Upper lobe of left lung (tissue), 6 donors: ENCODE measurements at regions not wholly inside any gene's neighbourhood (a gene's known extent, or its start where the extent isn't known, plus 50 kb on each side); places are given as distances from the start of the nearest gene placed in this dataset.

Experiments used
- ATAC-seq, 2 donors: fragments of 200-7000 bp; cut with Tn5 transposase; one replicate each; pipeline ENCODE4 v1.9.1; 2022; ENCODE audit warnings: mild to moderate bottlenecking in 2 of 2, moderate library complexity in 2 of 2; ENCODE audit not compliant: low FRiP score in 2 of 2
- DNase-seq, 2 donors: peaks; one replicate each; pipeline ENCODE4 v3.0.0-alpha.2; 2019 to 2020
- H3K27ac ChIP-seq, 4 donors: fragments of 200-600 bp; sonication (generic); one replicate each; pipeline ENCODE4 v1.5.1; 2016 to 2019
- H3K27me3 ChIP-seq, 4 donors: fragments of 200-600 bp; sonication (generic); one replicate each; pipeline ENCODE4 v1.5.1; 2017 to 2019
- H3K36me3 ChIP-seq, 4 donors: fragments of 200-600 bp; sonication (generic); one replicate each; pipeline ENCODE4 v1.5.1; 2016 to 2019
- H3K4me1 ChIP-seq, 4 donors: fragments of 200-600 bp; sonication (generic); one replicate each; pipeline ENCODE4 v1.5.1; 2018 to 2019
- H3K4me3 ChIP-seq, 4 donors: fragments of 200-600 bp; sonication (generic); one replicate each; pipeline ENCODE4 v1.5.1; 2017 to 2019; ENCODE audit warnings: mild to moderate bottlenecking in 2 of 4, moderate library complexity in 1 of 4
- H3K9me3 ChIP-seq, 4 donors: fragments of 200-600 bp; sonication (generic); one replicate each; pipeline ENCODE4 v1.5.1; 2018 to 2019
- CTCF ChIP-seq, 6 experiments: fragments of 450-650 bp in 4 of 6; fragments of 200-600 bp in 2 of 6; sonication (generic) in 2 of 6; IDR thresholded peaks; one replicate each; pipeline ENCODE4 v1.5.1; 2016 to 2019; ENCODE audit warnings: antibody characterized with exemption in 6 of 6
- EP300 ChIP-seq, 4 donors: sonication (generic); formaldehyde crosslinking; IDR thresholded peaks; one replicate each; pipeline ENCODE4 v1.5.1; 2017; ENCODE audit warnings: antibody characterized with exemption in 4 of 4, control low read depth in 2 of 4
- POLR2A ChIP-seq, 4 donors: fragments of 450-650 bp; IDR thresholded peaks; one replicate each; pipeline ENCODE4 v1.5.1; 2016 to 2017; ENCODE audit warnings: antibody characterized with exemption in 4 of 4, mild to moderate bottlenecking in 2 of 4
- POLR2AphosphoS5 ChIP-seq, 2 donors: sonication (generic); formaldehyde crosslinking; IDR thresholded peaks; one replicate each; pipeline ENCODE4 v1.5.1; 2017; ENCODE audit warnings: antibody characterized with exemption in 2 of 2
- WGBS, 2 donors: methylation state at CpG; one replicate each; pipeline ENCODE4 v1.1.5; 2017 to 2018; 5-methylcytosine and 5-hydroxymethylcytosine counted together
- donor health status: DM: no; HTN: no; CAD: no; lungs with moderate emphysema.
- donor health status: DM: no; HTN: yes; CAD: no; lungs with severe emphysema.

GRCh38 chr2:194557993-194558392 lies 1099.0 kb upstream of the SLC39A10 start:
- Histone ChIP-seq H3K4me1 (no peaks in the 10 kb centered on the region), H3K9me3 (no peaks in the 10 kb centered on the region), H3K27ac (no peak overlapping the region), H3K36me3 (no peaks in the 10 kb centered on the region), H3K4me3 (no peak overlapping the region), H3K27me3 (no peaks in the 10 kb centered on the region)
- DNase-seq (no peak), ATAC-seq (no peak)
- 89 to 91% methylated on average over 1 of the region's 1 CpG for WGBS, 2 donors
- TF ChIP-seq EP300 (IDR thresholded peaks at IDR 0.05), result no peak
- no peak for TF ChIP-seq POLR2AphosphoS5 (IDR thresholded peaks at IDR 0.05)
- no peak for TF ChIP-seq POLR2A (IDR thresholded peaks at IDR 0.05)
- no peak for TF ChIP-seq CTCF (IDR thresholded peaks at IDR 0.05)

DNA sequence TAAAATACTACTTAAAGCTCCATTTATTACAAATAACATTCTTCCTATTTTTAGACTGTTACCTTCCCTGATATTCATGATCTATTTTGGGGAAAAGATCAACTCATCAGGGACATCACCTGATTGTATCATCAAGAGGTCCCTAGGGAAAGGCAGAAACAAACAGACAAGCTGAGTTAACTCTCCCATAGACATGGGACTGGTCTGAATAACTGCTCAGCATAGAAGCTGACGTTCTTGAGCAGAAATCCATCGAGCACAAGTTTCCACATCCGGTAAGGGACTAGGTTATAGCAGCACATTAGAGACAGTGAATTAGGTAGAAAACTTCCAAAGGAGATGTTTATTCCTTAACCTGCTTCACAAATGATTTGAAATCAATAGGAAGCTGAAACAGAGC lies 1100.4 kb upstream of the SLC39A10 start:
- 81 to 91% methylated on average over 3 of the region's 3 CpGs for WGBS, 2 donors
- Histone ChIP-seq H3K4me3 (no peak overlapping the region), H3K36me3 (no peaks in the 10 kb centered on the region), H3K9me3 (no peaks in the 10 kb centered on the region), H3K27me3 (no peaks in the 10 kb centered on the region), H3K4me1 (no peaks in the 10 kb centered on the region), H3K27ac (no peak overlapping the region)
- ATAC-seq (no peak), DNase-seq (no peak)
- TF ChIP-seq CTCF (IDR thresholded peaks at IDR 0.05) (no peak), POLR2A (IDR thresholded peaks at IDR 0.05) (no peak), EP300 (IDR thresholded peaks at IDR 0.05) (no peak), POLR2AphosphoS5 (IDR thresholded peaks at IDR 0.05) (no peak)

DNA sequence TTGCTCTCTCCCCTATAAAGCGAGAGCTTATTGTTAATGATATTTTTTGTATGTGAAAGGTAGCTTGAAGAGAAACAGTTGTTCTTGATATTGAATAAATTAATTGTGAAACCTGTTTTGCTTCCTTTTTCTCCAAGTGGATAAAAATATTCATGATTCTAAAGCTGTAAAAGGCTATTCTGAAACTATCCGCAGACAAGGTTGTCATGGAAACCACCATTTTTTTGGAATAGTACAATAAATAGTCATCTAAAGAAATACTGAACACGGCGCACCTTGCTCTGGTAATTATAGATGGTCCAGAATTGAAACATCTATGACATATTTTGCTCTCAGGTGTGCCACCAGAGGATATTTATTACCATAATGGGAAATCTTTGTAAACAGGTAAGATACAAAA lies 1103.0 kb upstream of the SLC39A10 start:
- no peak for ATAC-seq
- TF ChIP-seq CTCF (IDR thresholded peaks at IDR 0.05) (no peak), POLR2A (IDR thresholded peaks at IDR 0.05) (no peak), POLR2AphosphoS5 (IDR thresholded peaks at IDR 0.05) (no peak), EP300 (IDR thresholded peaks at IDR 0.05) (no peak)
- H3K4me3 ChIP-seq, result no peak overlapping the region
- no peaks in the 10 kb centered on the region for H3K36me3 ChIP-seq
- 87 to 93% methylated on average over 4 of the region's 4 CpGs for WGBS, 2 donors
- H3K27me3 ChIP-seq, result no peaks in the 10 kb centered on the region
- H3K4me1 ChIP-seq, result no peaks in the 10 kb centered on the region
- DNase-seq, result no peak
- no peaks in the 10 kb centered on the region for H3K9me3 ChIP-seq
- no peak overlapping the region for H3K27ac ChIP-seq

DNA sequence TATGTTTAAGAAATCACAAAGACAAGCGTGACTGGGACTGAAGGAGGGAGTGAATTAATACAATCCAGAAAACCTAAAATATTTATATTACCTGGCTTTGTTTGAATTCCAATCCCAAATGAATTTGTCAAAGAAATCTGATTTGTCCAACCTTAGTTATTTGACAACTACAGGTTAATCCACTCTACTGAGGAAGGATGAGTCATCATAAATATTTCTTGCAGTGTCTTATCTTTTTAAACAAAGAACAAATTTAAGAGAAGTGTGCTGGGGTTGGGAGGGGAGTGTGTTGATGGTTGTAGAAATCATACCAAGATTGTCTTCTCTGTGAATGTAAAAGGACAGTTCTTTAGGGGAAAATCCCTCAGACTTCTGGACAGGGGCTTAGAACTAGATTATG lies 1106.3 kb upstream of the SLC39A10 start:
- H3K36me3 ChIP-seq, result no peaks in the 10 kb centered on the region
- H3K4me3 ChIP-seq, result no peak overlapping the region
- TF ChIP-seq POLR2A (IDR thresholded peaks at IDR 0.05) (no peak), POLR2AphosphoS5 (IDR thresholded peaks at IDR 0.05) (no peak), EP300 (IDR thresholded peaks at IDR 0.05) (no peak), CTCF (IDR thresholded peaks at IDR 0.05) (no peak)
- ATAC-seq (no peak), DNase-seq (no peak)
- H3K9me3 ChIP-seq, result no peaks in the 10 kb centered on the region
- 50% methylated on average over 1 of the region's 1 CpG for WGBS, 2 donors
- no peak overlapping the region for H3K27ac ChIP-seq
- no peaks in the 10 kb centered on the region for H3K4me1 ChIP-seq
- no peaks in the 10 kb centered on the region for H3K27me3 ChIP-seq

DNA sequence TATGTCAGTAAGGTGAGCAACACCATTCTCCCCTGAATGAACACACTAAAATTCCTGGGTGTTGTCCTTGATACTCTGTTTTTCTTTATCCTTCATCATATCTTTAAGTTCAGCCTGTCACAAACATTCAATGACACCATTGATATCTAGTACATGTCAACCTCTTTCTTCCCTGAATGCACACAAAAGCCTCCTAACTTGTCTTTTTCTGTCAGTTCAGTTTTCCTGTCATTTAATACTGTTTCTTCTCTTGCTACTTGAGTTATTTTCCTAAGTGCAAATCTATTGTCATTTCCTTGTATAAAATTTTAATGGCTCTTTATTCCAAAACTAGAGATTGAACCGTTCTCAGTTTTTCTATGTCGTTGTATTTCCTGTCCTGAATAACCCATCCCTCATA lies 1107.6 kb upstream of the SLC39A10 start:
- Histone ChIP-seq H3K27ac (no peak overlapping the region), H3K4me3 (no peak overlapping the region), H3K27me3 (no peaks in the 10 kb centered on the region), H3K36me3 (no peaks in the 10 kb centered on the region), H3K4me1 (no peaks in the 10 kb centered on the region), H3K9me3 (no peaks in the 10 kb centered on the region)
- ATAC-seq (no peak), DNase-seq (no peak)
- TF ChIP-seq CTCF (IDR thresholded peaks at IDR 0.05) (no peak), EP300 (IDR thresholded peaks at IDR 0.05) (no peak), POLR2AphosphoS5 (IDR thresholded peaks at IDR 0.05) (no peak), POLR2A (IDR thresholded peaks at IDR 0.05) (no peak)
- WGBS, 2 donors, result 67 to 69% methylated on average over 2 of the region's 2 CpGs
